H1 (cell line): ENCODE measurements at regions not wholly inside any gene's neighbourhood (a gene's known extent, or its start where the extent isn't known, plus 50 kb on each side); places are given as distances from the start of the nearest gene placed in this dataset.

Experiments used
- CTCF ChIA-PET: fragments of 300-600 bp; sonication (Branson Sonifier 250); formaldehyde crosslinking; loops from one replicate; lab custom pipeline; 2021; ENCODE audit not compliant: partially characterized antibody; lab: Charles Lee
- POLR2A ChIA-PET: fragments of 300-600 bp; sonication (Branson Sonifier 250); formaldehyde crosslinking; loops from one replicate; lab custom pipeline; 2021; ENCODE audit warnings: inconsistent platforms; ENCODE audit not compliant: partially characterized antibody; lab: Charles Lee
- DNase-seq, 2 experiments: peaks; one replicate each; pipeline versions ENCODE4 v3.0.0 to v3.0.0-alpha.2; 2010 to 2022; ENCODE audit warnings: low spot score in 2 of 2, low read depth in 1 of 2, mixed read lengths in 1 of 2
- FAIRE-seq: peaks from 2 replicates; lab custom pipeline; 2011; peaks lifted over from hg19 to GRCh38; lab: Jason Lieb, UNC
- H2AFZ ChIP-seq: 2 replicates; pipeline ENCODE4 v1.8.1; 2012; ENCODE audit warnings: low read length, inconsistent platforms
- H2AK5ac ChIP-seq: 2 replicates; pipeline ENCODE4 v1.6.1; 2013; ENCODE audit warnings: low read depth, low read length
- H2BK120ac ChIP-seq: replicated peaks from 2 replicates; pipeline ENCODE3; 2013; ENCODE audit warnings: low read depth, low read length, inconsistent platforms
- H2BK12ac ChIP-seq: 2 replicates; pipeline ENCODE4 v1.6.1; 2013; ENCODE audit warnings: low read depth, low read length
- H2BK15ac ChIP-seq: 2 replicates; pipeline ENCODE4 v1.6.1; 2013; ENCODE audit warnings: low read length
- H2BK20ac ChIP-seq: 2 replicates; pipeline ENCODE4 v1.6.1; 2013; ENCODE audit warnings: low read length
- H2BK5ac ChIP-seq: 2 replicates; pipeline ENCODE4 v1.6.1; 2013; ENCODE audit warnings: low read depth, low read length
- H3K14ac ChIP-seq: 2 replicates; pipeline ENCODE4 v1.6.1; 2013; ENCODE audit warnings: inconsistent platforms; ENCODE audit not compliant: insufficient read length
- H3K18ac ChIP-seq: 2 replicates; pipeline ENCODE4 v1.6.1; 2013; ENCODE audit warnings: low read length; ENCODE audit errors: extremely low read depth
- H3K23ac ChIP-seq: 2 replicates; pipeline ENCODE4 v1.6.1; 2013; ENCODE audit warnings: inconsistent platforms; ENCODE audit not compliant: insufficient read length
- H3K23me2 ChIP-seq: 2 replicates; pipeline ENCODE4 v1.6.1; 2013; ENCODE audit warnings: low read depth, low read length
- H3K27ac ChIP-seq: 2 replicates; pipeline ENCODE4 v1.6.1; 2011; ENCODE audit warnings: low read depth, low read length, inconsistent platforms
- H3K27me3 ChIP-seq, 4 experiments: replicated peaks in 1 of 4; 1 replicate in 1 of 4; 2 replicates in 3 of 4; pipeline versions ENCODE4 v1.6.1 to v1.8.1; 2011 to 2013; ENCODE audit warnings: low read length in 3 of 4, mild to moderate bottlenecking in 3 of 4, inconsistent platforms in 2 of 4, mixed read lengths in 2 of 4, moderate library complexity in 1 of 4; ENCODE audit not compliant: control insufficient read depth in 3 of 4, insufficient read depth in 3 of 4; ENCODE audit errors: extremely low read depth in 1 of 4
- H3K36me3 ChIP-seq, 4 experiments: 2 replicates each; pipeline versions ENCODE4 v1.6.1 to v1.8.1; 2011 to 2013; ENCODE audit warnings: mild to moderate bottlenecking in 4 of 4, low read length in 3 of 4, moderate library complexity in 2 of 4, control low read depth in 1 of 4, inconsistent platforms in 1 of 4; ENCODE audit not compliant: insufficient read depth in 4 of 4, control insufficient read depth in 2 of 4
- H3K4ac ChIP-seq: replicated peaks from 2 replicates; pipeline ENCODE3; 2013; ENCODE audit warnings: low read length, low read depth, mixed read lengths, inconsistent platforms; ENCODE audit not compliant: insufficient read length
- H3K4me1 ChIP-seq, 4 experiments: replicated peaks in 1 of 4; 1 replicate in 1 of 4; 2 replicates in 3 of 4; pipeline versions ENCODE4 v1.6.1 to v1.8.1; 2011 to 2013; ENCODE audit warnings: low read length in 3 of 4, inconsistent platforms in 2 of 4, mixed read lengths in 1 of 4; ENCODE audit not compliant: insufficient read depth in 4 of 4, control insufficient read depth in 3 of 4
- H3K4me2 ChIP-seq, 2 experiments: 2 replicates each; pipeline versions ENCODE4 v1.6.1 to v1.8.1; 2011 to 2013; ENCODE audit warnings: low read depth in 2 of 2, low read length in 2 of 2, control low read depth in 1 of 2, inconsistent platforms in 1 of 2, mild to moderate bottlenecking in 1 of 2; ENCODE audit not compliant: insufficient read depth in 1 of 2
- H3K4me3 ChIP-seq, 4 experiments: fragments of 200-600, 300-600 bp in 1 of 4; sonication (generic), shearing (Covaris generic), sonication (Bioruptor Twin) in 1 of 4; 2 replicates each; pipeline versions ENCODE4 v1.5.1 to v1.8.1; 2011 to 2016; ENCODE audit warnings: low read length in 4 of 4, low read depth in 3 of 4, control low read depth in 2 of 4, inconsistent platforms in 2 of 4, mild to moderate bottlenecking in 2 of 4, mixed read lengths in 1 of 4, moderate library complexity in 1 of 4; ENCODE audit not compliant: insufficient read depth in 2 of 4; ENCODE audit errors: extremely low read depth in 1 of 4
- H3K56ac ChIP-seq: replicated peaks from 2 replicates; pipeline ENCODE3; 2013; ENCODE audit warnings: low read depth, mild to moderate bottlenecking, mixed read lengths, low read length, inconsistent platforms; ENCODE audit not compliant: insufficient read length
- H3K79me1 ChIP-seq: 2 replicates; pipeline ENCODE4 v1.6.1; 2013; ENCODE audit warnings: low read depth, low read length, control low read depth
- H3K79me2 ChIP-seq, 2 experiments: 2 replicates each; pipeline versions ENCODE4 v1.6.1 to v1.8.1; 2012 to 2013; ENCODE audit warnings: low read length in 2 of 2, mild to moderate bottlenecking in 2 of 2, inconsistent platforms in 1 of 2; ENCODE audit not compliant: insufficient read depth in 2 of 2, control insufficient read depth in 1 of 2
- H3K9ac ChIP-seq, 4 experiments: replicated peaks in 1 of 4; 1 replicate in 1 of 4; 2 replicates in 3 of 4; pipeline versions ENCODE4 v1.6.1 to v1.8.1; 2011 to 2013; ENCODE audit warnings: low read depth in 3 of 4, low read length in 3 of 4, control low read depth in 2 of 4, mild to moderate bottlenecking in 2 of 4, moderate library complexity in 2 of 4, inconsistent platforms in 1 of 4; ENCODE audit errors: extremely low read depth in 1 of 4
- H3K9me3 ChIP-seq, 2 experiments: 2 replicates each; pipeline versions ENCODE4 v1.6.1 to v1.8.1; 2012 to 2013; ENCODE audit warnings: mild to moderate bottlenecking in 2 of 2, moderate library complexity in 2 of 2, control low read depth in 1 of 2, inconsistent platforms in 1 of 2, low read depth in 1 of 2, low read length in 1 of 2, mixed read lengths in 1 of 2; ENCODE audit not compliant: insufficient read depth in 2 of 2
- H4K20me1 ChIP-seq, 2 experiments: replicated peaks in 1 of 2; 2 replicates each; pipeline versions ENCODE3 to v1.8.1; 2011 to 2013; ENCODE audit warnings: inconsistent platforms in 2 of 2, low read length in 2 of 2, mild to moderate bottlenecking in 1 of 2; ENCODE audit not compliant: insufficient read depth in 2 of 2, control insufficient read depth in 1 of 2
- H4K5ac ChIP-seq: 2 replicates; pipeline ENCODE4 v1.6.1; 2013; ENCODE audit warnings: low read length, low read depth, mixed read lengths, inconsistent platforms; ENCODE audit not compliant: insufficient read length
- H4K8ac ChIP-seq: 2 replicates; pipeline ENCODE4 v1.8.0; 2013; ENCODE audit warnings: mild to moderate bottlenecking, moderate library complexity, low read length, inconsistent platforms; ENCODE audit not compliant: insufficient read depth; ENCODE audit errors: extremely low read depth
- H4K91ac ChIP-seq: replicated peaks from 2 replicates; pipeline ENCODE3; 2013; ENCODE audit warnings: low read length, mixed read lengths, inconsistent platforms; ENCODE audit not compliant: insufficient read length
- HDAC6 ChIP-seq: IDR thresholded peaks from one replicate; pipeline ENCODE4 v1.7.1; 2012; ENCODE audit warnings: low read depth, mild to moderate bottlenecking, inconsistent platforms, low read length, moderate library complexity
- KDM1A ChIP-seq: fragments of 200-600, 300-600 bp; sonication (generic); IDR thresholded peaks from 2 replicates; pipeline ENCODE4 v1.7.1; 2016; ENCODE audit warnings: mild to moderate bottlenecking, low read length, borderline replicate concordance
- POLR2AphosphoS5 ChIP-seq: IDR thresholded peaks from 2 replicates; pipeline ENCODE4 v1.6.1; 2011; ENCODE audit warnings: low read depth, low read length
- WGBS, 2 experiments: shearing (Covaris generic) in 1 of 2; methylation state at CpG; one replicate each; pipeline versions ENCODE4 v1.1.6 to v1.1.7; 2013 to 2015; ENCODE audit warnings: low lambda C conversion rate in 2 of 2, mixed read lengths in 2 of 2, inconsistent platforms in 1 of 2, low coverage in 1 of 2, missing lambda C conversion rate in 1 of 2; ENCODE audit not compliant: insufficient replicate concordance in 2 of 2, insufficient coverage in 1 of 2, insufficient read length in 1 of 2; ENCODE audit errors: extremely low coverage in 1 of 2, missing lambda C conversion rate in 1 of 2; 5-methylcytosine and 5-hydroxymethylcytosine counted together

- no peaks in the 10 kb centered on the region for H4K20me1 ChIP-seq
- H2BK5ac ChIP-seq = no peak overlapping the region
- no peak overlapping the region for H2AFZ ChIP-seq
- DNase-seq (no peak), FAIRE-seq (no peak)
- no peaks in the 10 kb centered on the region for H3K9me3 ChIP-seq
- no peak overlapping the region for H4K5ac ChIP-seq
- no peaks in the 10 kb centered on the region for H3K79me1 ChIP-seq
- H4K8ac ChIP-seq = no peak overlapping the region
- no peak overlapping the region for H3K23ac ChIP-seq
- TF ChIP-seq POLR2AphosphoS5 (no peak), HDAC6 (no peak), KDM1A (no peak)
- H3K14ac ChIP-seq = no peak overlapping the region
- no peak overlapping the region for H3K56ac ChIP-seq
- H3K4me2 ChIP-seq = no peak overlapping the region
- H3K27ac ChIP-seq = no peak overlapping the region
- no peak overlapping the region for H2BK20ac ChIP-seq
- no peaks in the 10 kb centered on the region for H3K4me1 ChIP-seq
- no peak overlapping the region for H4K91ac ChIP-seq
- H2BK120ac ChIP-seq = no peak overlapping the region
- H3K9ac ChIP-seq = no peak overlapping the region
- no peaks in the 10 kb centered on the region for H3K36me3 ChIP-seq
- H3K79me2 ChIP-seq = no peaks in the 10 kb centered on the region
- H2AK5ac ChIP-seq = no peak overlapping the region
- CTCF ChIA-PET = no interaction called here
- H2BK15ac ChIP-seq = no peak overlapping the region
- H3K27me3 ChIP-seq = no peaks in the 10 kb centered on the region
- H3K23me2 ChIP-seq = peaks cover 2% of the 10 kb centered on the region; the same call in 1 of the 2 replicates
- WGBS, 2 experiments = 90% methylated on average over 1 of the region's 1 CpG; no CpG with 5 or more reads in 1 of the 2 experiments
- no peak overlapping the region for H3K4ac ChIP-seq
- no peak overlapping the region for H3K4me3 ChIP-seq
- POLR2A ChIA-PET = no interaction called here
- H2BK12ac ChIP-seq = no peak overlapping the region
- no peak overlapping the region for H3K18ac ChIP-seq
Observed at GRCh38 chr6:4264601-4265000, 129.2 kb upstream of the ECI2 start.
